ENCODE measurements at regions not wholly inside any gene's neighbourhood (a gene's known extent, or its start where the extent isn't known, plus 50 kb on each side); places are given as distances from the start of the nearest gene placed in this dataset.

DNA sequence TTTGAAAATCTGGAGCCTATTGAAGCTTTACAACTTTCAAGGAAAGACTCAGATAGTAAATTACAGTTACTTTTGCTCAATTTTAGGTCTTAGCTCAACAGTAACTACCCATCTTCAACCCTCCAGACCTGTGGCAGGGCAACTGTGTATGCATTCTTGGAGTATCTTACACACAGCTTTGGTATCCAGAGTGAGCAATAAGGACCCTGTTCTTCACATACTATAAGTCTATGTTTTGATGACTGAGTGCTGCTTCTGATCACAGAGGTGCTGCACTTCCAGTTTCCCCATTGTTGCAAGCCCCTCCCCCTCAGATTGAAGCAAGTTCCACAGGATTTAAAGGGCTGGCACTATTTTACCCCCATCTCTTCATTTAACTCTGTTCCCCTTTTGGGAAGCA is 737.4 kb upstream of the GRAMD2B start:
- no peak for TF ChIP-seq GATA3 (IDR thresholded peaks at IDR 0.05; ENCODE audit: low read depth, low read length)
- no peak for TF ChIP-seq GATA2 (IDR thresholded peaks at IDR 0.05; ENCODE audit: low read depth, low read length)

DNA sequence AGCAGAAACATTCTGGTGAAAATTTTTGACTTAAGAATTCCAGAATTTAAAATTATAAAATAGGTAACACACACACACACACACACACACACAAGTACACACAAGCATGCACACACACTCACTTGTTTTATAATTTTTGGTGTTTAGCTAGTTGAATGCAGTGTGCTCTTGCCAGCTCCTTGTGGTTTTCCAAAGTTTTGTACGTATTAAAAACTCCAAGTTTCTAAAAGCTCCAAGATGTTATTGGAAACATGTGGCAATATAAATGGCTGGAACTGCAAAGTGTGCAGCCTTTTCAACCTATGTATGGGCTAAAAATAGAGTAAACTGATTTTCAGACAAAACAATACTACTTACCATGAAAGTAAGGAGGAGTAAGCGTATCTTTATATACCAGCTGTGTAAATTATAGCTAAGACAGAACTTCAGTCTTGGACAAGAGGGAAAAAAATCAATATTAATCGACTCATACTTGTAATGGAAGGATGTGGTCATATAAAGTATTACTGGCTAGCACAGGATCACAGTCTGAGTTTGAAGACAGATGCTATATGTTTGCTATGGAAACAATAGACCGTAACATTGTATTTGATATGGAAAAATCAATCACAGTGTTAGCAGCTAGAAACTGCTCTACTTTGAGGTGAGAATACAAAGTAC is 727.1 kb upstream of the GRAMD2B start:
- TF ChIP-seq GATA2 (IDR thresholded peaks at IDR 0.05; ENCODE audit: low read depth, low read length) (no peak), GATA3 (IDR thresholded peaks at IDR 0.05; ENCODE audit: low read depth, low read length) (no peak)

DNA sequence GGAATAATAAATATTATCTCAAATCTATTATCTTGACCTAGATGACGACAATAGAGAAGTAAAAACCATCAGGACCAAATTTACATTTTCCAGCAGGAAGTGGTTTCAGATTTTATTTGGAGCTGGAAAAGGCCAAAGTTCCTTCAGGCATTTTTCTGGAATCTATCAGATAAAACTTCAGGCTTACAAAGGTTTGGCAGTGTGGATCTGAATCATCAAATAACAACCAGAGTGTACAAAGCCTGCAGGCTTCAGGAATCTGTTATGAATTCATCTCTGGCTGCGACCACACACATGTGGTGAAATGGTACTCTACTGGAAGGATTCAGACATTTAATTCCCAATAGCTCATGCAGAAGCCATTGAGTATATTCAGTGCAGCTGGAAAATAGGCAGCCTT is 726.4 kb upstream of the GRAMD2B start:
- TF ChIP-seq GATA2 (IDR thresholded peaks at IDR 0.05; ENCODE audit: low read depth, low read length), result peak; percentile 75; the same call in 1 of the 2 replicates
- TF ChIP-seq GATA3 (IDR thresholded peaks at IDR 0.05; ENCODE audit: low read depth, low read length), result peak; percentile 86

DNA sequence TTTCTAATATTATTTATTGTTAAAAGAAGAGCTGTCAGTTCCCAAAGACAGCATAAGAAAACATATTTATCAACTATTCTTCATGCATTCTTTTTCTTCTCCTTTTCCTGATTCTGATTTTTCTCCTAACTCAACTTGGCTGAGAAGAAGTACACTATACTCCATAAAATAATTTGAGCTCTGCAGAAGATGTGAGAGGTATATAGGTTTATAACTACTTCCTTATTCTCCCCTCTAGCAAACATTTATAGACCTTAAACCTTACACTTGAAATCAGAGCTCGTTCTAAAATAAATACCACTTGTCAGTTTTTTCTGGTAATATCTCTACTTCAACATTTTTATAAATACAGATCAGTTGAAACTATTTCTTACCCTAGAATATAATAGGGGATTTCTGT is 724.8 kb upstream of the GRAMD2B start:
- TF ChIP-seq GATA2 (IDR thresholded peaks at IDR 0.05; ENCODE audit: low read depth, low read length) (no peak), GATA3 (IDR thresholded peaks at IDR 0.05; ENCODE audit: low read depth, low read length) (no peak)

DNA sequence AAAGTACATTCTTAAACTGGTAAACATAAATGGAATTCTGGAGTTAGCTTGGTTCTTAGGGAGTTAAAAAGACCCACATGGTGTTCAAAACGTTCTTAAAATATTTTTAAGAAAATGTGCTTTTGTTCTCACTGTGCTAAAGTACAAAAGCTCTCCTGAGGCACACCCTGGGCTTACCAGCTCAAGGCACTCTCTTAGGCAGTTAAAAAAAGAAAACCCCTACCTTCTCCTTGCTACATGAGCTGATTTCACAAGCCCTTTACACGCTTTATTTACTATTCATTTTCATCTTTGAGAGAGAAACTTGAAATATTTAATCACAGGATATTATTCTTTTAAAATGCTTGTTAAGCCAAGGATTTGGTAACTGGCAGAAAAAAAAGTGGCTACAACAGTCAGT is 723.3 kb upstream of the GRAMD2B start:
- TF ChIP-seq GATA2 (IDR thresholded peaks at IDR 0.05; ENCODE audit: low read depth, low read length), result no peak
- no peak for TF ChIP-seq GATA3 (IDR thresholded peaks at IDR 0.05; ENCODE audit: low read depth, low read length)

DNA sequence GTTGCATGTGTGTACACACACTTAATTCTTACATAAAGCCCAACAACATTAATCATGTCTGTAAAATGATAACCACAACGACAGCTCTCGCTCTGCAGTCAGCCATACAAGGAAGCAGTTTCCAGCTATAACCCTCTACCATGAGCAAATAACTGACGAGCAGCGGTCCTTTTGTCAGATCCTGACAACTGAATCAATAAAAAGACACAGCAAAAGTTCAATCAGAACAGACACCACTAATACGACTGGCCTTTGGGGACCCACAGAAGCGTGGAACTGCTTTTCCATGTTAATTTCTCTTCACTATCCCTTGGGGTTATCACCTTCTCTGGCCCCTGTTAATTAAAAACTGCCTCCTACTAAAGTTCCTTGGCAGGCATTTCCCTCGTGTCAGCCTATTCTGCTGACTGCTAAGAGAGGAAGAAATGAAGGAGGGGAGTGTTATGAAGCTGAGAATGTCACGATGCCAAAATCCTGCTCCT is 722.8 kb upstream of the GRAMD2B start:
- TF ChIP-seq GATA2 (IDR thresholded peaks at IDR 0.05; ENCODE audit: low read depth, low read length) (no peak), GATA3 (IDR thresholded peaks at IDR 0.05; ENCODE audit: low read depth, low read length) (no peak)

DNA sequence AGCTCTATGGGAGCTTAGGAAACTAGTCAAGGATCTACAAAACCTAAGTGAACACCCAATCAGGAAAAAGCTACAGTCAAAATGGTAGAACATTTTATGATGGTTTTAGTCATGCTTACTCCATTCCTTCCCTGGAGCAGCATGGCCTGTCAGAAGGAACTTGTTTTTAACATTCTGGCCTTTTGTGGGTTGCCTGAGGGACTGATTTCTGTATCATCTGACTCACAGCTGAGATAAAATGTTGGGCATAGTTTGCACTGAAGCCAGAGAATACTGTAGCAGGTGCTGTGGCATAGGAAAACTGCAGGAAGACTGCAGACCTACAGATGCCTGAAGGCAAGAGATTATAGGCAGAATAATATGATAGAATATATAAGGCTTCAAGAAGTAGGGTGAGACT is 719.6 kb upstream of the GRAMD2B start:
- no peak for TF ChIP-seq GATA2 (IDR thresholded peaks at IDR 0.05; ENCODE audit: low read depth, low read length)
- no peak for TF ChIP-seq GATA3 (IDR thresholded peaks at IDR 0.05; ENCODE audit: low read depth, low read length)

DNA sequence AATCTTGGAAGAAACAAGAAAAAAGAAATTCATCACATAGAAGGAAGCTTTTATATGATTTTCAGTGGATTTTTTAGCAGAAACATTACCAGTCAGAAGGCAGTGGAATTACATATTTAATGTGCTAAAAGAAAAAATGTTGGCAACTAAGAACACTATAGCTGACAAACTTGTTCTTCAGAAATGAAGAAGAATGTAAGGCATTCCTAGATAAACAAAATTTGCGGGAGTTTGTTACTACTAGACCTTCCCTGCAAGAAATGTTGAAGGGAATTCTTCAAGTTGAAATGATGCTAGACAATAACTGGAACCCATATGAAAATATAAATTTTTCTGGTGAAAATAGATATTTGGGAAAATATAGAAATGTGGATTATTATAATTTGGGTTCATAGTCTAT is 718.3 kb upstream of the GRAMD2B start:
- TF ChIP-seq GATA2 (IDR thresholded peaks at IDR 0.05; ENCODE audit: low read depth, low read length) (no peak), GATA3 (IDR thresholded peaks at IDR 0.05; ENCODE audit: low read depth, low read length) (no peak)

DNA sequence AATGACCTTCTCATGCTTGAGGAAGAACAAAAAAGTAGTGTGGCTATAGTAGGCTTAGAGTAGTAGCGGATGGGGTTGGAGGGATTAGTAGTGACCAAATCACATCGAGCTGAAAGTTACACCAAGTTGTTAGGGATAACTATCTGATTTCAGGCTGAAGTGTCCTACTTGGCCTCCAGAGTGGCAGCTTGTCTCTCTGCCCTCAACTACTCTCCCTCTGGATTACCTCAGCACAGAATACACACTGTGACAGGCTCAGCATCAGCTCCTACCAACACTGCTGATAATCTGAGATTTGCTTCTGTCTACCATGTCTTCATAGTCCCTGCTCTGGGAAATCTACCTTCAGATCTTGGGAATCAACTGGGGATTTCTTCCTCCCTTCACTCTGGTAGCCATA is 714.6 kb upstream of the GRAMD2B start:
- no peak for TF ChIP-seq GATA2 (IDR thresholded peaks at IDR 0.05; ENCODE audit: low read depth, low read length)
- TF ChIP-seq GATA3 (IDR thresholded peaks at IDR 0.05; ENCODE audit: low read depth, low read length), result no peak

DNA sequence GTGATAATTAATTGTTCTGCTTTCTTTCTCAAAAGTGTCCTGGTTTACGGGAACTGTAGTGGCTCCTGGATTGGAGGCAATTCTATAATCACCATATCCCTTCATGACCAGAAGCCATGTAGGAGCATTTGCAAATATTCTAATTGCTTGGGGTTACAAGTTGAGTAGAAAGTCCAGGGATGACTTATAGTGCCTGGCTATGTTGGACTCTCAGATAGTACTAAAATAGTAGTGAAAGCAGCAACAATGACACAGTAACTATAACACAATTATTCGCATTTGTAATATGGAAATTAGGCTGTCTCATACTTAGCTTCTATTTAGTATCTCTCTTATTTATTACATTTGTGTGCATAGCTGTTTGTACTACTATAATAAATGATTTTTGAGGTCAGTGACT is 712.5 kb upstream of the GRAMD2B start:
- no peak for TF ChIP-seq GATA2 (IDR thresholded peaks at IDR 0.05; ENCODE audit: low read depth, low read length)
- no peak for TF ChIP-seq GATA3 (IDR thresholded peaks at IDR 0.05; ENCODE audit: low read depth, low read length)

DNA sequence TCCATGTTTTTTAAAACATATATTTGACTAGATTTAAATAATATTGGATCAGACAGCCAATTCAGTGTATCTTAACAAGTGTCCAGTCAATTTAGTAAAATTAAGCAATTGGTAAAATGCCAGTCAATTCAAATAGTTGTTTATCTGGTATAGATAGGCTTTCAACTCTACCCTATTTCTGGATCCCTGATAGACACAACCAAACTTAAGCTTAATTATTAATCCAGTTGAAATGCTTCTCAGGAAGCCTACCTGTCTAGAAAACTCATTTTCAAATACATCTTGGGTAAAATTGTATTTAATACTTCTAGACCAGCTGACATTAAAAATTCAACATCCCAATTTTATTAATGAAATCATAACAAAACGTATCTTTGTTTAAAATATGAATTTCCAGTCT is 710.8 kb upstream of the GRAMD2B start:
- no peak for TF ChIP-seq GATA3 (IDR thresholded peaks at IDR 0.05; ENCODE audit: low read depth, low read length)
- TF ChIP-seq GATA2 (IDR thresholded peaks at IDR 0.05; ENCODE audit: low read depth, low read length), result no peak

DNA sequence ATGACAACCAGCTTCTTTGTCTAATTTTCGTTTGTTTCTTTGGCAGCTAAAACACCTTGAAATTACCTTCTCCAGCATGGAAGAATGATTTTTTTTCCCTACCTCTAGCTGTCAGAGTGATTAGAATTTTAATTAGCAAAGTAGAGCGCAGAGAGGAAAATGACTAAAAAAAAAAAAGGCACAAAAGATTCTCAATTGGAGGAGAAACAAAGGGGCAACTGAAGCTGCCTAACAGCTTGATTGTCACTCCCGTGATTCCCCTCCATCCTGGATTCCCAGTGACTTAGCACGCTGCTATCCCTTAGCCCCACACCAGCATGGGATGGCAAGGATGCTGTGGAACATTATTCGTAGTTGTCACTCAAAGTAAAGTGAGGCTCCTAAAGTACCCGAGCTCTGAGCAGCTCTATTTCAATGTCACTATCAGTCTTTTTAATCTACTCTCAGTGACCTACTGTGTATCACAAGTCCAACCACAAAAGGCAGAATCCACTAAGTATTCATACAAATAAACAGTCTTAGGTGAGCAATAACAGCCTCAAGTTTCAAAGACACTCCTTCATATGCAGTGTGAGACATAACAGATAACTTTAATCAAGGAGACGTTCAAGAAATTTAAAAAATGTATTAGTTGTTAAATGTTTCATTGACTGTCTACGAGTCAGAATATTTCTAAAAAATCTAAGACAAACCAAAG is 710.0 kb upstream of the GRAMD2B start:
- no peak for TF ChIP-seq GATA2 (IDR thresholded peaks at IDR 0.05; ENCODE audit: low read depth, low read length)
- no peak for TF ChIP-seq GATA3 (IDR thresholded peaks at IDR 0.05; ENCODE audit: low read depth, low read length)

DNA sequence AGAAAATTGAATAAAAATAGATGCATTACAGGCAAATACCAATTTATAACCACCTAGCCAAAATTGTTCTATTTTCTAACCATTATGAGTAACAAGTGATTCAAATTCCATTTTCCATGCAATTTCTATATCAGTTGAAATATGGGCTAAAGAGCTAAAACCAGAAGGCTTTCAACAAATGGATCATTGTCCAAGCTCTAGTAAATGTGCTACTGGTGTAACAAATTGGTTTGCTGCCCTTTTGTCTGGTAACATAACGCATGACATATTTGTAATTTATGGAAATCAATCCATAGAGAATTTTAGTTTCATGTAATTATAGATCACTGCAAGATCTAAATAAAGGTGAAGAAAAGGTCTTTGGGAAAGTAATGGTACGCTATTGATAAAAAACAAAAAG is 708.0 kb upstream of the GRAMD2B start:
- TF ChIP-seq GATA3 (IDR thresholded peaks at IDR 0.05; ENCODE audit: low read depth, low read length), result no peak
- TF ChIP-seq GATA2 (IDR thresholded peaks at IDR 0.05; ENCODE audit: low read depth, low read length), result no peak

DNA sequence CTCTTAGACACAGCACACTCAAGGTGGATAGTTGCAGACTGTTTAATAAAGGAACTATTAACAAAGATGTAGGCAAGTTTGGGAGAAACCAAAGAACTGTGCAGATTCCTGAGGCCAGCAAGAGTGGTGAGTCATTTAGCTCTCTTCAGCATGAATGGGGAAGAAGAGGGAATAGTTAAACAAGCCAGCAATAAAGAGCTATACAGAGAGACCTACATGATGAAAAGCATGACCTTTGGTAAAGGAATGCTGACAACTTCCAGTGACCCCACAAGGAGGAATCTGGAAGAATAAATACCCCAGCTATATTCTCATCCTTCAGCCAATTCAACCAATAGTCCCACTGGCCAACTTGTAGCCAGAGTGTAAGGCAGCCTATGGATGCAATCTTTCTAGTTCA is 706.0 kb upstream of the GRAMD2B start:
- TF ChIP-seq GATA2 (IDR thresholded peaks at IDR 0.05; ENCODE audit: low read depth, low read length), result no peak
- no peak for TF ChIP-seq GATA3 (IDR thresholded peaks at IDR 0.05; ENCODE audit: low read depth, low read length)

DNA sequence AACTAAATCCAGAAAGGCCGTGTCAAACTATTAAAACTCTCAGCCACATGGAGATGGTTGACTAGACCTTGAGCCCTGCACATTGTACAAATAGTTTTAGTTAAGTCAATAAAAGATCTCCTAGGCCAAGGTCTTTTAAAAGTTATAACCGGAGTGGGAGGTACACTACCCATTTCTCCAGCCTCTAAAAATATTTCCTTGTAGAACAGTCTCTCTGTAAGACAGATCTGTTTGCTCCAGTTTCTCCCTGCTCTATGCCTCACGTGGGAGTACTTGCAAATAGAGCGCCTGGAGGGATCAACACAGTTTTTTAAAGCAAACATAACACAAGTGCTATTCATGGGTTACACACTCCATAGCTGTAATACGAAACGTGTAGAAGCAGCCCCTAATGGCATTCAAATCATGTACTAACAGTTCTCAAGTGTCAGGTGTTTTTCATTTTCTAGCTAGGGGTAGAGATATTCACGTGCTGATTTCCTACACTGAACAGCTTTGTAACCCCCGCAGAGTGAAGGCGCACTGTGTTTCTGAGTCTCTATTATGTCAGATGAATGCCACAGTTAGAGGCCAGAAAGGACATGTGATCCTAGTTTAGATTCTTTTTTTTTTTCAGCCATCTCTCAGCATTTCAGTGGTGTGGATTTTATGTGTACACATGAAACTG is 703.4 kb upstream of the GRAMD2B start:
- no peak for TF ChIP-seq GATA2 (IDR thresholded peaks at IDR 0.05; ENCODE audit: low read depth, low read length)
- no peak for TF ChIP-seq GATA3 (IDR thresholded peaks at IDR 0.05; ENCODE audit: low read depth, low read length)

All from SH-SY5Y (cell line).